HG03097 (cell line): ENCODE measurements at regions not wholly inside any gene's neighbourhood (a gene's known extent, or its start where the extent isn't known, plus 50 kb on each side); places are given as distances from the start of the nearest gene placed in this dataset.

Experiments
- ATAC-seq: cut with Tn5 transposase; IDR thresholded peaks from one replicate; pipeline ENCODE4 v1.9.1; 2021; ENCODE audit not compliant: unreplicated experiment, low FRiP score

DNA sequence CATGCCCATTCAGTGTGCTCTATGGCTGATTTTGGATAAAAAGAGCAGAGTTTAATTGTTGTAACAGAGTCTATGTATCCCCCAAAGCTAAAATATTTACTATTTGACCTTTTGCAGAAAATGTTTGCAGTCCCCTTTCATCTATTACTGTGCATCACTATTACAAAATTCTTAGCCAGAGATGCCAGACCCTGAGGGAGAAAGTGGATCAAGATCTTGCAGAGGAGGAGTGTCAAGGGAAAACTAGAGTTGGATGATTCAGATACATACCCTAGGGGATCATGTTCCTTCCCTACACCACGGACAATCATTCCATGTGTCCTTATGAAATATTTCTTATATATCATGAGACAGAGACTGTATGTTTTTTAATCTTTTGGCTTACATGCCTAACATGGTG is 68.6 kb upstream of the TPRG1 start:
- ATAC-seq: no peak

- no peak for ATAC-seq
These were observed 63.7 kb upstream of the TPRG1 start for GRCh38 chr3:189108067-189108466.

- no peak for ATAC-seq
These were observed 63.0 kb upstream of the TPRG1 start for GRCh38 chr3:189108735-189109134.

GRCh38 chr3:189109145-189109544 is 62.6 kb upstream of the TPRG1 start:
- no peak for ATAC-seq

GRCh38 chr3:189117087-189117486 is 54.7 kb upstream of the TPRG1 start:
- no peak for ATAC-seq

GRCh38 chr3:189118896-189119295 is 52.9 kb upstream of the TPRG1 start:
- no peak for ATAC-seq

GRCh38 chr3:189119950-189120349 is 51.8 kb upstream of the TPRG1 start:
- no peak for ATAC-seq

DNA sequence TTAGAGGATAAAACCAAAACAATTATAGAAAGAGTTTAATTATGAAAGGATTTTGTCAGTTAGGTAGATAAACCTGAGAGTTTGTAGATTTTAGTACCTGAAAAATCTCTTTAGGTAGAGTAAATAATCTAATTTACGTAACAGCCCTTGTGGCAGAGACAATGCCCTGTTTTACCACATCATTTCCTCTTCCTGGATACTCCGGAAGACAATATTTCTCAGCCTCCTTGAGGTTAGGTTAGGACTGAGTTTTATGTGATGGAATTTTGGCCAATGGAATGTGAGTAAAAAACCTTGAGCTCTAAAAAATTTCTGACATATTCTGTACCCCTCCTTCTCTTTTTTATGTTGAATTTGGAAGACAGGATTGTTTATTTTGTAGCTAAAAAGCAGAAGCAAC is 50.7 kb upstream of the TPRG1 start:
- ATAC-seq: no peak
